ENCODE measurements at regions not wholly inside any gene's neighbourhood (a gene's known extent, or its start where the extent isn't known, plus 50 kb on each side); places are given as distances from the start of the nearest gene placed in this dataset.

DNA sequence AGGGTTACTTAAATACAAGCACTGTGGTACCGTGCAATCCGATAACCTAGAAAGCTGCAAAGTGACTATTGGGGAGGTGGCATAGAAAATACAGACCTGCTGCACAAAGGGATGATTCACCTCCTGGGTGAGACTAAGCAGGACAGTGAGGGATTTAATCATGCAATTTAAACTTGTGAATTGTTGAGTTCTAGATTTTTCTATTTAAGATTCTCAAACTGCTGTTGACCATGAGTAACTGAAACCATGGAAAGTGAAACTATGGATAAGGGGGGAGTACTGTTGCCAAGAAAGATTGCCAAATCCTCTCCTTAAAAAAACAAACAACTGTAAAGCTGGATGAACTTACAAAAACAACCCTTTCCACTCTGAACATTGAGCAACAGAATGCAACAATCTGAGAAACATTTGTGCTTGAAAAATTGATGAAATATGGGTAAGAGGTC is 61.5 kb upstream of the NUDT12 start:
- DNase-seq (ENCODE audit: low spot score): no peak

DNA sequence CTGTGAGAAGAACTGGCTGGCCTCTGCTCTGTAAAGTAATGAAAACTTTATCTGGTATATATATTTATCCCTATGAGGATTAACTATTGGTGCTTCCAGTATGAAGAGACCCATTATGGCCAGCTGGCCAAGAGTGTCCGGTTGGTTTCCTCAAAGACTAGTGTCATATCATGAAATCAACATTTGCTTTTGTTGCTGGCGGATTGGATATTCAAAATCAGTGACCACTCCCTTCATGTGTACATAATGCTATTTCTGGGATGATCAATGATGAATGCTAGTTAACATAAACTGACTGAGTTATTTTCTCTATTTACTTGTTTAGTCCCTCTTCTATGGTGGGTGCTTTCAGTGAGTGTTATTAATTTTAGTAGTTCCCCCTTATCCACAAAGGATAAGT is 60.8 kb upstream of the NUDT12 start:
- DNase-seq (ENCODE audit: low spot score): no peak

DNA sequence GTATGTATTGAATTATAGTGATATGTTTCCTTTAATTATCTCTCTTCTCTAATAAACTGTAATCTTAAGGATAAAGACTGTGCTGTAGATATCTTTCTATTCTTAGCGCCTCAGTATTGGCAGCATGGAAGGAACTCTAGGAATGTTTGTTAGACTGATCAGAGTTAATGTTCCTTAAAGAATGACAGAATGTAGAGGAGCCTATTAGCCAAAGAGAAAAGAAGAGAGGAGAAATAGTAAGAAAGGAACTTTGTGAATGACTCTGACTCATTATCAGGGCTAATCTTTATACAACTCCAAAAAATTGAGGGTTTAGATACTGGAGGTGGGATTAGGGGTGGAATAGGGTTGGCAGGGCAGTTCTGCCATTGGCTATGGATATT is 59.0 kb upstream of the NUDT12 start:
- no peak for DNase-seq (ENCODE audit: low spot score)

DNA sequence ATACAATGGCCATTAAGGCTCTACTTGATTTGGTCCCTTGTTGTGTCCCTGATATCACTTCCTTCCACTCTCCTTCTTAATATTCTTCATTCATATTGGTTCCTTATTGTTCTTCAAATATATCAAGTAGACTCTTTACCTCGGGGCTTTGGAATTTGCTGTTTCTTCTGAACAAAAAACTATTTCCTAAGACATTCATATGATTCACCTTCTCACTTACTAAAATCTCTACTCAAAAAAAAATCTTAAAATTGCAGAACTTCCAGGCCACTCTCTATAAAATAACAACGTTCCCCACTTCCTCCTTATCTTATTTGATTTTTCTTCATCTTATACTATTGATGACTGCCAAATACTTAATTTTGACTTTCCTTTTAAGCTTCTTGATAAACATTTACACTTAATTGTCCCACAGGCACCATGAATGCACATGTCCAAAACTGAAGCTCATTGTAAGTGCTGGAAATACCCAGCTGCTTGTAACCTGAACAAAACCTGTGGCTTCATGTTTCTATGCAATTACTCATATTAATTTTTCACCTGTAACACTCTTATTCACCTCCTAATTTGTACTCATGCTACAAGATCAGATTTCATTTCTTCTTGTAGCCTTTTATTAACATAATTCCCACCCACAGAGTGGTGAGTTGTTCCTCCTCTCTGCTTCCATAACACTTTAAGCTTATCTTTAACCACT is 58.4 kb upstream of the NUDT12 start:
- DNase-seq (ENCODE audit: low spot score): no peak

DNA sequence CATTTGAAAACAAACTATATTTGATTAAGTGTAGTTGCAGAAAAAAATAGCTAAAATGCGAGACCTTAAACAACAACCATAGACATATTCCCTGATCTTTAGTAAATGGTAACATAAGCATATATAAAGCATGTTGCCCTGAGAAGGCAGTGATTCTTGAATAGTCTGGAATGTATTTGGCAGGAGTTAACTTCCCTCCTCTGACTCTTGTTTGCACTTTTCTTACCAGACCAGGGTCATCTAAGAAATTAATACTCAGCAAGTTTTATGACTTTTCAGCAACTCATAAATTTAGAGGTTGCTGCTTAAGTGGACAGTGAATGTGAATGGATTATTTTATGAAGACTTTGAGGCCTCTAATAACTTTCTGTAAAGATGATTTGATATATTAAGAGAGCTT is 55.3 kb upstream of the NUDT12 start:
- DNase-seq (ENCODE audit: low spot score): no peak

DNA sequence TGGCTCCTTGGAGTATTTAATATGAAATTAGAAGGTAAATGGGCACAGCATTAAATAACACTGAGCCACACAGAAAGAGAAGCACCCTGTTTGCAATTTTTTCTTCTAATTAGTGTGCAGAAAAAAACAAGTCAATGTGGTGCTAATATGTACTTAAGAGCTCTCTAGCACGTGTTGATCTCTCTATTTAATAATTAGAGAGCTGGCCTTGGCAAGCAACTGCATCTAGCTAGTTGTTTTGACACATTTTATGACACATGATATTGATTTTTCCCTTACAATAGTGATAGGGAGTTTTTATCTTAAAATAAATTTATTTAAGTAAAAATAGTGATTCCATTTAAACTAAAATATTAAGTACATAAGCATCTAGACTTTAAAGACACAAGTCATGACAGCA is 54.5 kb upstream of the NUDT12 start:
- DNase-seq (ENCODE audit: low spot score): no peak

DNA sequence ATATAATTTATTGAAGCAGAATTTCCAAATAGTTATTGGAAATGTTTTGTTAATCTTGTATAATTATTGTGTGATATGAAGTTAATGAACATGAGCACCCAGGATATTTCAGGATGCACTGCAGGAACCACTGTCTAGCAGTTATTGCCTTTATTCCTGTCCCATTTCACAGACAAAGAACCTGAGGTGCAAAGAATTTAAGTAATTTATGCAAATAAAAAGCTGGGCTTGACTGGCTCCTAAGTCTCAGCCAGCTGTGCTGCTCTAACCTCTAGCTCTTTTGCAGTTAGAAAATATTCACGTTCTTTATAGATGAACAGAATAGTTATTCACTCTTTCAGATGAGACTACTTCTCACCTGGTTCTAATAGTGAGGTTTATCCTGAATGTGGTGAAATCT is 50.0 kb upstream of the NUDT12 start:
- no peak for DNase-seq (ENCODE audit: low spot score)
